ENCODE measurements at regions not wholly inside any gene's neighbourhood (a gene's known extent, or its start where the extent isn't known, plus 50 kb on each side); places are given as distances from the start of the nearest gene placed in this dataset.
"Not testable (repeated sequence)": the region's sequence is repeated elsewhere in the genome, so short reads cannot be mapped to it uniquely, and the experiment has no call there.

DNA sequence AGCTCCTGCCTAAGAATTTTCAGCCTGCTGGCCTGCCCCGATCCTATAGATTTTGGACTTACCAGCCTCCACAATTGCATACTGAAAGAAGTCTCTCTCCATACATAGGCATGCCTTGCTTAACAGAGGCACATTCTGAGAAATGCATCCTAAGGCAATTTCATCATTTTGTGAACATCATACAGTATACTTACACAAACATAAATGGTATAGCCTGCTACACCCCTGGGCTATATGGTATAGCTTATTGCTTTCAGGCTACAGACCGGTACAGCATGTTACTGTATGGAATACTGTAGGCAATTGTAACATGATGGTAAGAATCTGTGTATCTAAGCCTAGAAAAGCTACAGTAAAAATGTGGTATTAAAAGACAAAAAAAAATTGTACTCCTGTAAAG is 174.7 kb downstream of the NRIP1 start:
- TF ChIP-seq POLR2A (IDR thresholded peaks at IDR 0.05) = no peak
- TF ChIP-seq CTCF (IDR thresholded peaks at IDR 0.05) = no peak
- TF ChIP-seq POLR2AphosphoS5 (IDR thresholded peaks at IDR 0.05) = no peak
- WGBS = 95% methylated on average over 2 of the region's 2 CpGs
- Histone ChIP-seq H3K4me3 (no peak overlapping the region), H3K27ac (no peak overlapping the region), H3K9me3 (no peaks in the 10 kb centered on the region), H3K4me1 (replicated peaks) (no peaks in the 10 kb centered on the region), H3K36me3 (no peaks in the 10 kb centered on the region), H3K27me3 (replicated peaks; ENCODE audit: insufficient read depth) (no peaks in the 10 kb centered on the region)
- no peak for DNase-seq (ENCODE audit: low spot score)
- intact Hi-C loops (cut with DNase I) = no loop called here

- H3K36me3 ChIP-seq = no peaks in the 10 kb centered on the region
- WGBS = 57% methylated on average over 5 of the region's 5 CpGs
- H3K4me3 ChIP-seq = no peak overlapping the region
- intact Hi-C loops (cut with DNase I) = no loop called here
- H3K27ac ChIP-seq = no peak overlapping the region
- DNase-seq (ENCODE audit: low spot score) = no peak
- TF ChIP-seq POLR2AphosphoS5 (IDR thresholded peaks at IDR 0.05) = no peak
- no peak for TF ChIP-seq CTCF (IDR thresholded peaks at IDR 0.05)
- TF ChIP-seq POLR2A (IDR thresholded peaks at IDR 0.05) = no peak
- no peaks in the 10 kb centered on the region for H3K9me3 ChIP-seq
- no peaks in the 10 kb centered on the region for H3K4me1 ChIP-seq (replicated peaks)
- no peaks in the 10 kb centered on the region for H3K27me3 ChIP-seq (replicated peaks; ENCODE audit: insufficient read depth)
Observed at GRCh38 chr21:14889080-14889810, 175.6 kb downstream of the NRIP1 start.

- 71% methylated on average over 1 of the region's 1 CpG for WGBS
- no peaks in the 10 kb centered on the region for H3K27me3 ChIP-seq (replicated peaks; ENCODE audit: insufficient read depth)
- TF ChIP-seq POLR2AphosphoS5 (IDR thresholded peaks at IDR 0.05) (no peak), CTCF (IDR thresholded peaks at IDR 0.05) (no peak), POLR2A (IDR thresholded peaks at IDR 0.05) (no peak)
- no peak overlapping the region for H3K4me3 ChIP-seq
- intact Hi-C loops (cut with DNase I) = no loop called here
- H3K9me3 ChIP-seq = no peaks in the 10 kb centered on the region
- H3K27ac ChIP-seq = no peak overlapping the region
- no peaks in the 10 kb centered on the region for H3K4me1 ChIP-seq (replicated peaks)
- no peak for DNase-seq (ENCODE audit: low spot score)
- no peaks in the 10 kb centered on the region for H3K36me3 ChIP-seq
Observed at GRCh38 chr21:14888202-14888601, 176.6 kb downstream of the NRIP1 start.

- no peak overlapping the region for H3K4me3 ChIP-seq
- no peaks in the 10 kb centered on the region for H3K36me3 ChIP-seq
- no peaks in the 10 kb centered on the region for H3K4me1 ChIP-seq (replicated peaks)
- DNase-seq (ENCODE audit: low spot score) = no peak
- no peak overlapping the region for H3K27ac ChIP-seq
- 97% methylated on average over 1 of the region's 1 CpG for WGBS
- no peaks in the 10 kb centered on the region for H3K9me3 ChIP-seq
- H3K27me3 ChIP-seq (replicated peaks; ENCODE audit: insufficient read depth) = no peaks in the 10 kb centered on the region
- TF ChIP-seq POLR2A (IDR thresholded peaks at IDR 0.05) = no peak
- TF ChIP-seq CTCF (IDR thresholded peaks at IDR 0.05) = no peak
- intact Hi-C loops (cut with DNase I) = no loop called here
Observed at GRCh38 chr21:14886001-14886400, 178.8 kb downstream of the NRIP1 start.

DNA sequence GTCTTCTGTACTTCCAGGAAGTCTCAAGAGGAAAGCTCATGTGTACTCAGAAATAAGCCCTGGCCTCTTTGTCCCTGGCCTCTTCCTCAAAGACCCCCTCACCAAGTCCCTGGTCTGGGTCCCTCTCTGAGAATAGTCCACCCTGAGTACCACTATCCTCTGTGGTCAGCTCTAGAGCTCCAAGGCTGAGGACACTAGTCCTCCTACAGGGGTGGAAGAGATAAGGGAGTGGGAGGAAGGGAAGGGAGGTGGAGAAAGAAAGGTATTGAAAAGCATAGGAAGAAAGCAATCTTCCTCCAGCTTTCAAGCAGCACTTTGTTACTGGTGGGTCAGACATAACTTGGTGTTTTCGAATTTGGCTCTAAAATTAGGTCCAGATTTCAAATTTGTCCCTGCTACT is 181.4 kb downstream of the NRIP1 start:
- Histone ChIP-seq H3K4me1 (replicated peaks) (no peaks in the 10 kb centered on the region), H3K9me3 (no peaks in the 10 kb centered on the region), H3K27me3 (replicated peaks; ENCODE audit: insufficient read depth) (no peaks in the 10 kb centered on the region), H3K4me3 (no peak overlapping the region), H3K27ac (no peak overlapping the region), H3K36me3 (no peaks in the 10 kb centered on the region)
- DNase-seq (ENCODE audit: low spot score) = no peak
- 96% methylated on average over 1 of the region's 1 CpG for WGBS
- no peak for TF ChIP-seq POLR2AphosphoS5 (IDR thresholded peaks at IDR 0.05)
- TF ChIP-seq POLR2A (IDR thresholded peaks at IDR 0.05) = no peak
- no peak for TF ChIP-seq CTCF (IDR thresholded peaks at IDR 0.05)
- intact Hi-C loops (cut with DNase I) = no loop called here

- H3K4me3 ChIP-seq; H3K9me3 ChIP-seq; H3K27me3 ChIP-seq (replicated peaks; ENCODE audit: insufficient read depth); DNase-seq (ENCODE audit: low spot score); intact Hi-C loops (cut with DNase I); H3K36me3 ChIP-seq; H3K27ac ChIP-seq; H3K4me1 ChIP-seq (replicated peaks): not testable (repeated sequence)
- 96% methylated on average over 5 of the region's 5 CpGs for WGBS
Observed at GRCh38 chr21:14882545-14882944, 182.3 kb downstream of the NRIP1 start.

Data from prostate gland (tissue), 2 donors.